Ascending aorta (tissue), 2 donors: ENCODE measurements at regions not wholly inside any gene's neighbourhood (a gene's known extent, or its start where the extent isn't known, plus 50 kb on each side); places are given as distances from the start of the nearest gene placed in this dataset.

Experiments used
- DNase-seq, 2 donors: peaks; one replicate each; pipeline ENCODE4 v3.0.0-alpha.2; 2019; ENCODE audit warnings: low spot score in 2 of 2
- H3K27ac ChIP-seq, 2 donors: fragments of 200-600 bp; sonication (generic); one replicate each; pipeline ENCODE4 v1.5.1; 2016 to 2017; ENCODE audit warnings: mild to moderate bottlenecking in 1 of 2
- H3K27me3 ChIP-seq: fragments of 200-600 bp; sonication (generic); one replicate; pipeline ENCODE4 v1.5.1; 2017
- H3K36me3 ChIP-seq, 2 donors: fragments of 200-600 bp; sonication (generic); one replicate each; pipeline ENCODE4 v1.5.1; 2016
- H3K4me1 ChIP-seq, 2 donors: fragments of 200-600 bp; sonication (generic); one replicate each; pipeline ENCODE4 v1.5.1; 2016 to 2017; ENCODE audit warnings: mild to moderate bottlenecking in 1 of 2
- H3K4me3 ChIP-seq, 2 donors: fragments of 200-600 bp; sonication (generic); one replicate each; pipeline ENCODE4 v1.5.1; 2016 to 2017; ENCODE audit warnings: mild to moderate bottlenecking in 1 of 2
- H3K9me3 ChIP-seq, 2 donors: fragments of 200-600 bp; sonication (generic); one replicate each; pipeline ENCODE4 v1.5.1; 2016
- CTCF ChIP-seq, 3 experiments: fragments of 200-600 bp in 2 of 3; fragments of 450-650 bp in 1 of 3; sonication (generic) in 2 of 3; IDR thresholded peaks; one replicate each; pipeline ENCODE4 v1.5.1; 2016 to 2019; ENCODE audit warnings: antibody characterized with exemption in 3 of 3, mild to moderate bottlenecking in 1 of 3, moderate library complexity in 1 of 3
- intact Hi-C: fragments of 100-400 bp; cut with DNase I; formaldehyde crosslinking; loops from one replicate; pipeline ENCODE4 v1.15.1; 2023

- DNase-seq, result no peak
- H3K27me3 ChIP-seq, result no peaks in the 10 kb centered on the region
- no peaks in the 10 kb centered on the region for H3K36me3 ChIP-seq
- H3K9me3 ChIP-seq, result no peaks in the 10 kb centered on the region
- intact Hi-C loops, result no loop called here
- peaks cover 5 to 12% of the 10 kb centered on the region in 2 donors for H3K4me1 ChIP-seq
- no peak for TF ChIP-seq CTCF (IDR thresholded peaks at IDR 0.05)
- no peak overlapping the region for H3K4me3 ChIP-seq
- peak overlapping the region in 1 of 2 donors; percentile 8 for H3K27ac ChIP-seq
Measured at GRCh38 chr21:41636636-41637630, 129.0 kb upstream of the TMPRSS2 start.

GRCh38 chr21:41635874-41636273 is 127.9 kb upstream of the TMPRSS2 start:
- Histone ChIP-seq H3K9me3 (no peaks in the 10 kb centered on the region), H3K4me1 (peaks cover 2 to 5% of the 10 kb centered on the region in 2 donors), H3K4me3 (no peak overlapping the region), H3K27ac (no peak overlapping the region), H3K27me3 (no peaks in the 10 kb centered on the region), H3K36me3 (no peaks in the 10 kb centered on the region)
- no peak for TF ChIP-seq CTCF (IDR thresholded peaks at IDR 0.05)
- DNase-seq, result no peak
- intact Hi-C loops, result no loop called here

GRCh38 chr21:41634858-41635257 is 126.9 kb upstream of the TMPRSS2 start:
- H3K36me3 ChIP-seq, result no peaks in the 10 kb centered on the region
- H3K4me1 ChIP-seq, result peaks cover 0 to 5% of the 10 kb centered on the region in 2 donors
- H3K27me3 ChIP-seq, result no peaks in the 10 kb centered on the region
- intact Hi-C loops, result no loop called here
- no peaks in the 10 kb centered on the region for H3K9me3 ChIP-seq
- no peak overlapping the region for H3K4me3 ChIP-seq
- DNase-seq, result no peak
- TF ChIP-seq CTCF (IDR thresholded peaks at IDR 0.05), result no peak
- H3K27ac ChIP-seq, result no peak overlapping the region

- H3K9me3 ChIP-seq, result no peaks in the 10 kb centered on the region
- no peak for TF ChIP-seq CTCF (IDR thresholded peaks at IDR 0.05)
- no peak overlapping the region for H3K27ac ChIP-seq
- intact Hi-C loops, result no loop called here
- H3K27me3 ChIP-seq, result no peaks in the 10 kb centered on the region
- no peaks in the 10 kb centered on the region for H3K36me3 ChIP-seq
- H3K4me3 ChIP-seq, result no peak overlapping the region
- H3K4me1 ChIP-seq, result peaks cover 0 to 5% of the 10 kb centered on the region in 2 donors
- no peak for DNase-seq
Measured at GRCh38 chr21:41634211-41634694, 126.3 kb upstream of the TMPRSS2 start.

- no peak for TF ChIP-seq CTCF (IDR thresholded peaks at IDR 0.05)
- Histone ChIP-seq H3K4me3 (no peak overlapping the region), H3K4me1 (peaks cover 0 to 5% of the 10 kb centered on the region in 2 donors), H3K9me3 (no peaks in the 10 kb centered on the region), H3K27me3 (no peaks in the 10 kb centered on the region), H3K36me3 (no peaks in the 10 kb centered on the region), H3K27ac (no peak overlapping the region)
- no peak for DNase-seq
- intact Hi-C loops, result no loop called here
Measured at GRCh38 chr21:41633627-41634026, 125.7 kb upstream of the TMPRSS2 start.
